Tibial nerve (tissue), 4 donors: ENCODE measurements at regions not wholly inside any gene's neighbourhood (a gene's known extent, or its start where the extent isn't known, plus 50 kb on each side); places are given as distances from the start of the nearest gene placed in this dataset.

Experiments
- DNase-seq, 2 donors: peaks; one replicate each; pipeline ENCODE4 v3.0.0-alpha.2; 2019; ENCODE audit warnings: low spot score in 2 of 2
- H3K27ac ChIP-seq, 4 donors: fragments of 200-600 bp; sonication (generic) in 3 of 4; one replicate each; pipeline ENCODE4 v1.5.1; 2017 to 2019; ENCODE audit warnings: mild to moderate bottlenecking in 1 of 4
- H3K27me3 ChIP-seq, 2 donors: fragments of 200-600 bp; sonication (generic) in 1 of 2; one replicate each; pipeline versions ENCODE4 v1.5.1 to v1.6.0; 2017 to 2019
- H3K36me3 ChIP-seq, 3 donors: fragments of 200-600 bp; sonication (generic); one replicate each; pipeline ENCODE4 v1.5.1; 2018 to 2019
- H3K4me1 ChIP-seq, 4 donors: fragments of 200-600 bp; sonication (generic) in 3 of 4; one replicate each; pipeline ENCODE4 v1.5.1; 2017 to 2019
- H3K4me3 ChIP-seq, 4 donors: fragments of 200-600 bp; sonication (generic) in 3 of 4; one replicate each; pipeline ENCODE4 v1.5.1; 2017 to 2019; ENCODE audit warnings: mild to moderate bottlenecking in 1 of 4, moderate library complexity in 1 of 4
- H3K9me3 ChIP-seq, 4 donors: fragments of 200-600 bp; sonication (generic) in 3 of 4; one replicate each; pipeline ENCODE4 v1.5.1; 2017 to 2019
- EP300 ChIP-seq, 2 donors: sonication (generic); formaldehyde crosslinking; IDR thresholded peaks; one replicate each; pipeline ENCODE4 v1.6.1; 2017; ENCODE audit warnings: antibody characterized with exemption in 2 of 2, mild to moderate bottlenecking in 1 of 2
- POLR2A ChIP-seq, 2 donors: fragments of 450-650 bp; IDR thresholded peaks; one replicate each; pipeline ENCODE4 v1.6.1; 2017; ENCODE audit warnings: antibody characterized with exemption in 2 of 2, mild to moderate bottlenecking in 2 of 2, moderate library complexity in 2 of 2
- WGBS, 2 donors: methylation state at CpG; one replicate each; pipeline ENCODE4 v1.1.5; 2018; 5-methylcytosine and 5-hydroxymethylcytosine counted together
- TF ChIP-seq, protein P1 (sequence below), 5 experiments: fragments of 200-600 bp in 3 of 5; fragments of 450-650 bp in 2 of 5; sonication (generic) in 3 of 5; IDR thresholded peaks; one replicate each; pipeline ENCODE4 v1.5.1; 2016 to 2019; ENCODE audit warnings: antibody characterized with exemption in 5 of 5, mild to moderate bottlenecking in 3 of 5, moderate library complexity in 2 of 5

DNA sequence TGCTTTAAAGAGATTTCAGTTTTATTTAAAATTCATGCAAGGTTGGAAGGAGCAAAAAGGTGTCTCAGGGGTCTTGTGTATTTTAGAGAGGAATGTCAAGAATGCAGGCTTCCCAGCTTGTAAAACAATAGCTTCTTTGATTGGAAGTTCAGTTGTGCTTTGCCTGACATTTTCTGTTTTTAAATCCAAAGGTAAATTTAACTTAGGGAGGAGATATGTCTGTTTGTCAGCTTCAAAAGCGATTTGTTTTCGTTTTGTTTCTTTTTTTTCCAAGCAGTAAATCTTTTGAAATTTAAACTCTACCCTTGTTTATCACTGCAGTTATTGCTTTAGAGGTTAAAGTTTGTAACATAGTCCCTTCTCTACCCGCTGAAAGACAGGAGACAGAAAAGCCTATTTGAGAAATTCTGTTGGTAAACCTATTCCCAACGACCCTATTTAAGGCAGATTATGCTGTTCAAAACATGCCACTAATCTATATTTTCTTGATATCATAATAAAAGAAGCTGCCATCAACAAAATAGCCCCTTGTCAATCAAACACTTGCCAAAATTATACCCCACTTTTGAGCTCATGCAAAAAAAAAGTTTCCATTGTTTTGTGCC is 639.6 kb downstream of the IRS1 start:
- TF ChIP-seq POLR2A (IDR thresholded peaks at IDR 0.05): no peak
- TF ChIP-seq, protein P1, sequence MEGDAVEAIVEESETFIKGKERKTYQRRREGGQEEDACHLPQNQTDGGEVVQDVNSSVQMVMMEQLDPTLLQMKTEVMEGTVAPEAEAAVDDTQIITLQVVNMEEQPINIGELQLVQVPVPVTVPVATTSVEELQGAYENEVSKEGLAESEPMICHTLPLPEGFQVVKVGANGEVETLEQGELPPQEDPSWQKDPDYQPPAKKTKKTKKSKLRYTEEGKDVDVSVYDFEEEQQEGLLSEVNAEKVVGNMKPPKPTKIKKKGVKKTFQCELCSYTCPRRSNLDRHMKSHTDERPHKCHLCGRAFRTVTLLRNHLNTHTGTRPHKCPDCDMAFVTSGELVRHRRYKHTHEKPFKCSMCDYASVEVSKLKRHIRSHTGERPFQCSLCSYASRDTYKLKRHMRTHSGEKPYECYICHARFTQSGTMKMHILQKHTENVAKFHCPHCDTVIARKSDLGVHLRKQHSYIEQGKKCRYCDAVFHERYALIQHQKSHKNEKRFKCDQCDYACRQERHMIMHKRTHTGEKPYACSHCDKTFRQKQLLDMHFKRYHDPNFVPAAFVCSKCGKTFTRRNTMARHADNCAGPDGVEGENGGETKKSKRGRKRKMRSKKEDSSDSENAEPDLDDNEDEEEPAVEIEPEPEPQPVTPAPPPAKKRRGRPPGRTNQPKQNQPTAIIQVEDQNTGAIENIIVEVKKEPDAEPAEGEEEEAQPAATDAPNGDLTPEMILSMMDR (IDR thresholded peaks at IDR 0.05): no peak
- H3K4me1 ChIP-seq: peaks cover 0 to 9% (median 0%) of the 10 kb centered on the region in 4 donors
- no peaks in the 10 kb centered on the region for H3K9me3 ChIP-seq
- H3K4me3 ChIP-seq: no peak overlapping the region
- DNase-seq: no peak
- no peaks in the 10 kb centered on the region for H3K27me3 ChIP-seq
- no peaks in the 10 kb centered on the region for H3K36me3 ChIP-seq
- no peak overlapping the region for H3K27ac ChIP-seq
- WGBS, 2 donors: 19 to 26% methylated on average over 4 of the region's 4 CpGs

DNA sequence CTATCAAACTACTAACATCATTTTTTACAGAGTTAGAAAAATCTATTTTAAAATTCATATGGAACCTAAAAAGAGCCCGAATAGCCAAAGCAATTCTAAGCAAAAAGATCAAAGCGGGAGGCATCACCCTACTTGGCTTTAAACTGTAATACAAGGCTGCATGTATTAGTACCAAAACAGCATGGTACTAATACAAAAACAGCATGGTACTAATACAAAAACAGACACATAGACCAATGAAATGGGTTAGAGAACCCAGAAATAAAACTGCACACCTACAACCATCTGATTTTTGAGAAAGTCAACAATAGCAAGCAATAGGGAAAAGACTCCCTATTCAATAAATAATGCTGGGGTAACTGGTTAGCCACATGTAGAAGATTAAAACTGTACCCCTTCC is 640.7 kb downstream of the IRS1 start:
- no peak for TF ChIP-seq EP300 (IDR thresholded peaks at IDR 0.05)
- TF ChIP-seq POLR2A (IDR thresholded peaks at IDR 0.05): no peak
- Histone ChIP-seq H3K9me3 (no peaks in the 10 kb centered on the region), H3K27me3 (no peaks in the 10 kb centered on the region), H3K27ac (no peak overlapping the region), H3K36me3 (no peaks in the 10 kb centered on the region), H3K4me3 (no peak overlapping the region), H3K4me1 (peaks cover 0 to 9% (median 0%) of the 10 kb centered on the region in 4 donors)
- 97 to 98% methylated on average over 2 of the region's 2 CpGs for WGBS, 2 donors
- DNase-seq: no peak

DNA sequence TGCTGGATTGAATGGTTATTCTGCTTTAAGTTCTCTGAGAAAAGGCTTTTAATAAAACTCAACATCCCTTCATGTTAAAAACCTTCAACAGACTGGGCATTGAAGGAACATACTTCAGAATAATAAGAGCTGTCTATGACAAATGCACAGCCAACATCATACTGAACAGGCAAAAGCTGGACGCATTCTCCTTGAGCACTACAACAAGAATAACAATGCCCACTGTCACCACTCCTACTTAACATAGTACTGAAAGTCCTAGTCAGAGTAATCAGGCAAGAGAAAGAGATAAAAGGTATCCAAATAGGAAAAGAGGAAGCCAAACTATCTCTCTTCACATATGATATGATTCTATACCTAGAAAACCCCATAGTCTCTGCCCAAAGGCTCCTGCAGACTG is 641.4 kb downstream of the IRS1 start:
- no peak overlapping the region for H3K4me3 ChIP-seq
- H3K27ac ChIP-seq: no peak overlapping the region
- TF ChIP-seq POLR2A (IDR thresholded peaks at IDR 0.05) (no peak), EP300 (IDR thresholded peaks at IDR 0.05) (no peak)
- TF ChIP-seq, protein P1 (IDR thresholded peaks at IDR 0.05): no peak
- DNase-seq: no peak
- H3K36me3 ChIP-seq: no peaks in the 10 kb centered on the region
- no peaks in the 10 kb centered on the region for H3K27me3 ChIP-seq
- WGBS, 2 donors: 65 to 87% methylated on average over 1 of the region's 1 CpG
- H3K9me3 ChIP-seq: no peaks in the 10 kb centered on the region
- peaks cover 0 to 9% (median 0%) of the 10 kb centered on the region in 4 donors for H3K4me1 ChIP-seq

GRCh38 chr2:226155093-226155875 is 644.3 kb downstream of the IRS1 start:
- H3K27me3 ChIP-seq: no peaks in the 10 kb centered on the region
- WGBS, 2 donors: 65 to 66% methylated on average over 5 of the region's 5 CpGs
- TF ChIP-seq, protein P1 (IDR thresholded peaks at IDR 0.05): no peak
- no peak for TF ChIP-seq EP300 (IDR thresholded peaks at IDR 0.05)
- no peak for TF ChIP-seq POLR2A (IDR thresholded peaks at IDR 0.05)
- no peak overlapping the region for H3K4me3 ChIP-seq
- H3K36me3 ChIP-seq: no peaks in the 10 kb centered on the region
- no peak for DNase-seq
- H3K27ac ChIP-seq: no peak overlapping the region
- H3K9me3 ChIP-seq: no peaks in the 10 kb centered on the region
- peaks cover 0 to 9% (median 0%) of the 10 kb centered on the region in 4 donors for H3K4me1 ChIP-seq

DNA sequence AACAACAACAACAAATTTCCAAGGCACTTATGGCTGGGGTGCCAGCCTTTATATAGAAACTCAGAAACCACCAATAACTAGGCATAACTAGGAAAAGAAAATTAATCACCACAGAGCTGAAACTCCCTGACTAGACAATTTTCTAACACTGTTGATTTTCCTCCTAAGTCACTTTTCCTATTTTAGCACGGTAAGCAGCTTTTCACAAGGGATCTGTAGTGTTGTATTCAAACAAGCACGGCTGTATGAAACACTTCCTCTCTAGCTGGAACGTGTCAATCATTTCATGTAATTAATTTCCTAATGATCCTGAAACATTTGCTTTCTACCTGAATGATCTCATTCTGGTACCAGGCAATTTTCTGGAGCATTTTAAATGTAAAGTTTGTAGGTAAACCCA is 645.0 kb downstream of the IRS1 start:
- TF ChIP-seq POLR2A (IDR thresholded peaks at IDR 0.05): no peak
- TF ChIP-seq, protein P1 (IDR thresholded peaks at IDR 0.05): no peak
- no peak for TF ChIP-seq EP300 (IDR thresholded peaks at IDR 0.05)
- DNase-seq: no peak
- H3K27me3 ChIP-seq: no peaks in the 10 kb centered on the region
- whole genome bisulfite sequencing, 2 donors: 22 to 29% methylated on average over 3 of the region's 3 CpGs
- H3K36me3 ChIP-seq: no peaks in the 10 kb centered on the region
- H3K27ac ChIP-seq: no peak overlapping the region
- no peak overlapping the region for H3K4me3 ChIP-seq
- peaks cover 0 to 4% (median 0%) of the 10 kb centered on the region in 4 donors for H3K4me1 ChIP-seq
- H3K9me3 ChIP-seq: no peaks in the 10 kb centered on the region
